NCI-H128 (cell line): ENCODE measurements at regions not wholly inside any gene's neighbourhood (a gene's known extent, or its start where the extent isn't known, plus 50 kb on each side); places are given as distances from the start of the nearest gene placed in this dataset.

Experiments used
- DNase-seq: peaks from one replicate; lab custom pipeline; 2025; ENCODE audit not compliant: unreplicated experiment; lab: John Stamatoyannopoulos, UW

- no peak for DNase-seq
Measured at GRCh38 chr2:133809485-133809884, 241.2 kb upstream of the NCKAP5 start.

GRCh38 chr2:133810559-133810958 lies 242.3 kb upstream of the NCKAP5 start:
- DNase-seq: no peak

- no peak for DNase-seq
Measured at GRCh38 chr2:133811409-133812125, 243.3 kb upstream of the NCKAP5 start.

DNA sequence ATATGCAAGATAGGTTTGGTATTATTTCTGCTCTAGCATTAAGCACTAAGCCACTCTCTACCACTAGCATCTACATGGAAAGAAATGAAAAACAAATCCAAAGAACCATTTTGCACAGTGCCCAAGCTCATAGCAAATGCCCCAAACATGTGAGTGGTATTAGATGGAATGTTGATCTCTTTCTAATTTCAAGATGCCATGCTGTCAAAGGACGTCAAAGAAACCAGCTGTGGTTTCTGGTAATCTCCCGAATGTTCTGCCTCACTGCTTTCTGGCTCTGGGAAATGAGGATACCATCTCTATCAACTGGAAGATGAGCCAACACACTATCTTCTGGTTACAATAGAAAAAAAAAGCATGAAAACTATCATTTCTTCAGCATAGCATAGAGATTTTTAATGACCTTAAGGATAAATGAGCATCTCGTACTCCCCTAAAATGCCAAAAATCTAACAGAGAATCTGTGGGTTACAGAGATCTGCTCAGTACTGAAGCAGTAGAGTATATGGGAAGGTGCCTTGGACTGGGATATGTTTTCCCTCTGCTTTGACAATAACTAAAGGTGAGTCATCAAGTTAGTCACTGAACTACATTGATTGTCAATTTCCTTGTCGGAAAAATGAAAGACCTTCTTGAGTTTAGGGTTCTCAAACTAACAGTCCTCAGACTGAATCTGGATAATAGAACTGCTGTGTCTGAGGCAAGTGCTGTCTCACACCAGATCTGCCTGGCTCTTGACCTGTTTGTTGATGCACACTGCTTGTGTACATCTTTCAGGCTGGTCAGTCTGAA lies 244.8 kb upstream of the NCKAP5 start:
- no peak for DNase-seq

- DNase-seq: no peak
Measured at GRCh38 chr2:133814890-133815289, 246.6 kb upstream of the NCKAP5 start.

- DNase-seq: no peak
Measured at GRCh38 chr2:133816037-133816436, 247.8 kb upstream of the NCKAP5 start.

GRCh38 chr2:133817680-133818566 lies 249.7 kb upstream of the NCKAP5 start:
- no peak for DNase-seq

- DNase-seq: no peak
Measured at GRCh38 chr2:133818661-133819060, 250.4 kb upstream of the NCKAP5 start.

DNA sequence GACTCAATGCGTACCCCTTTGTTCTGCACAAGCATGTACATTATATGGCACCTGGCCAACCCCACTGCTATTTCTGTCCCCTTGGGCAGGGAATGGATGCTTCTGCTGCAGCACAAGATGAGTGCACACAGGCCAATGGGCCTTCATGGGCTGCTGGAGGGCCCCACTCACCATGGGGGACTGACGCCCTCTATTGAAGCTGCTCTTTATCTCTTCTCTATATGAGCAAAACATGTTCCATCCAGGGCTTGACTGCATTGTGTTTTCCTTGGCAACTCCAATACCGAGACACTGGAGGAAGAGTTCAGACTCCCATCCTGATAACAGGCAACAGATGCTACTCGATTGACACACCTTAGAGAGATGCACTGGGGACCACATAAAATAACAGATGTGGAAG lies 251.6 kb upstream of the NCKAP5 start:
- no peak for DNase-seq

DNA sequence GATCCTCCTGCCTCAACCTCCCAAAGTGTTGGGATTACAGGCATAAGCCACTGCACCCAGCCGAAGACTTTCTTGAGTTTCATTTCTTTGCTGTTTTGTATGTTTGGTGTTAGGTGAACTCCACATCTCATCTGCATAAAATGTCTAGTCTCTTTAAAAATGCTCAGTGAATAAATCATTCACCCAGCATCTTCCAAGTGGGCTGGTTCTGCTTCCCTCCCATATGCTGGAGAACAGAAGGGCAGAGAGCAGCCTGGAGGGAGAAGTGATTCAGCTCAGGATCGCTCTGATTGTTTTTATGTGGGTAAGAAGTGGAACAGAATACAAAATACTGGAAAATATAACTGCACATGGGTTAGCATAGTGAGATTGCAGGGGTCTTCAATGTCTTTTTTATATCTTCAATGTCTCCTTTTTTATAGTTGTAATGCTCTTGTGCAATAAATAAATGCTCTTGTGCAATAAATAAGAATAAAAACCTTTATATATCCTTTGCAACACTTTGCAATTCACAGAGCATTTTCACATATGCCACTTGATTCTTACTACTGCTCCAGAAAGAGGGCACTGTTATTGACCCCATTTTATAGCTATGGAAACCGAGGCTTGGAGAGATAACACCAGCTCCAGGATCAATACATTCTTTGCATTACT lies 253.0 kb upstream of the NCKAP5 start:
- DNase-seq: no peak

GRCh38 chr2:133822517-133823225 lies 254.4 kb upstream of the NCKAP5 start:
- no peak for DNase-seq

DNA sequence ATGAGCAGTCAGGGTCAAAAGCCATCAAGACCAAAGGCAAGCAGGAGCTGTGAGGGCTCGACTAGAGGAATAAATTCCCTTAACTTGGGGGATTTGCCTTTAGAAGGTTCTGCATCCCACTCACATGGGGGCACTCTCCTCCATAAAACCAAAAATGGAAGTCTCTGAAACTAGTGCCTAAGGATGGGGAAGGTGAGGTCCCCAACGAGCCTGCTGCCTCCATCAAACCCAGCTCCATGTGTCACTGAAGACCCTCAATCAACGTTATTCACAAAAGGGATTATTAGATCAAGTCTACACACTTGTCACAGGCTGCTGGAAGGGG lies 254.9 kb upstream of the NCKAP5 start:
- DNase-seq: no peak

DNA sequence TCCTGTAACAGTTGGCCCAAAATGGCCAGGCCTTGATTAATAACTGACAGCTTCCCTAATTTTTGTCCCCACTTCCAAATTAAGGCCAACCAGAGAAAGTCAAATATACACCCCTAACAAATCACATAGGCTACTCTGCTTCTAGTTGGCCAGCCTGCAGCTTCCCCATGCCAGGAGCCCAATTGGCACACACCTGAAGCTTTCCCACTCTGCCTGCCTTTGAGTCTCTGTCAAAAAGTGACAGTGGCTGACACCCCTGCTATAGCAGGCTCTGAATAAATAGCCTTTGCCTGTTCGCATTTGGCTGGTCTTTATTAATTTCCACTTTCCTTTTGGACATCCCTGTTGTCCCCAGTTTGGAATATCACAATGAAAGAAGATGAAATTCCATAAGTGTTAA lies 256.6 kb upstream of the NCKAP5 start:
- DNase-seq: no peak

DNA sequence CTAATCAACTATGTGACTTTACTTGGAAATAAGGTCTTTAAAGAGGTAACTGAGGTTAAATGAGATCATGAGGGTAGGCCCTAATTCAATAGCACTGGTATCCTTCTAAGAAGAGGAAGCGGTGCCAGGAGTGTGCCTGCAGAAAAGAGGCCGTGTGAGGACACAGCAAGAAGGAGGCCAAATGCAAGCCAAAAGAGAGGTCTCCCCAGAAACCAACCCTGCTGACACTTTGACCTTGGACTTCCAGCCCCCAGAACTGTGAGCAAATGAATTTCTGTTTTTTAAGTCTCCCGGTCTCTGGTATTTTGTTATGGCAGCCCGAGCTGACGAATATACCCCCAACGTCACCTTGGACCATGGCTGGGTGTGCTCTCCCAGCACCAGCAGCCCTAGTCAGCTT lies 257.5 kb upstream of the NCKAP5 start:
- no peak for DNase-seq

DNA sequence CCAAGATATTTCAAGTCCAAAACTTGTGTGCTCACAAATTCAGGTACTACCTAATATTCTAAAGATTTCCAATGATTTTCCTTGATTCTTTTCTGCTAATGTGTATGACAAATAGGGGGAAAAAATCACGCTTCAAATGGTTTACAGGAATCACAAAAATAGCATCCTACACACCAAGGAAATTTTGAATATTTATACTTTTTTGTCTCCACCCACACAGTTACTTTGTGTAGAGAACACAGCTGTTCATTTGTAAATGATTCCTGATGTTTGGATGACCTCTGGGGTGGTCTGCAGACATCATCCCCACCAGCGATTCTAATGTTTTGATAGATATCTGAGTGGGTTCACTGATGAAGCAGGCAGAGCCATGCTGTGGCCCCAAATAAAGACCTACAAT lies 260.6 kb upstream of the NCKAP5 start:
- no peak for DNase-seq

GRCh38 chr2:133829450-133830020 lies 261.3 kb upstream of the NCKAP5 start:
- DNase-seq: no peak

DNA sequence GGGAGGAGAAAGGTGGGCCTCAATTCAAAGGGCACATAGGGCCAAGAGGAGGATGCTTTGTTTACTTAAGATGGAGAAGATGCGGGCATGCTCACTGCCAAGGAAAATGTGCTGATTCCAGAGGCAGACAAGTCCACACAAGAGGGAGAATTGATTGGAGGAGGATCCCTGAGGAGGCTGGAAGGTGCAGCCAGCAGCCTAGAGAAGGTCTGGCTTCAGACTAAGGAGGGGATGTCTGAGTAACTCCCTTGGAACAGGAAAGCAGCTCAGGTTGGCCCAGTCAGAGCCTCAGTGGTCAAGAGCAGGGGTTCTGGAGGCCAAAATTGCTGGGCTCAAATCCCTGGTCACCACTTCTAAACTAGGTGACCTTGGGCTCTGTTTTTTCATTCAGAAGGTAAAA lies 265.5 kb upstream of the NCKAP5 start:
- no peak for DNase-seq

- DNase-seq: no peak
Measured at GRCh38 chr2:133835821-133836619, 267.8 kb upstream of the NCKAP5 start.

GRCh38 chr2:133836691-133837345 lies 268.6 kb upstream of the NCKAP5 start:
- DNase-seq: no peak
